DMS153 treated with DMSO at 0.1 percent for 48 hours (cell line): ENCODE measurements at regions not wholly inside any gene's neighbourhood (a gene's known extent, or its start where the extent isn't known, plus 50 kb on each side); places are given as distances from the start of the nearest gene placed in this dataset.

ENCODE experiments used
- DNase-seq: peaks from one replicate; lab custom pipeline; 2025; ENCODE audit not compliant: unreplicated experiment; lab: John Stamatoyannopoulos, UW

DNA sequence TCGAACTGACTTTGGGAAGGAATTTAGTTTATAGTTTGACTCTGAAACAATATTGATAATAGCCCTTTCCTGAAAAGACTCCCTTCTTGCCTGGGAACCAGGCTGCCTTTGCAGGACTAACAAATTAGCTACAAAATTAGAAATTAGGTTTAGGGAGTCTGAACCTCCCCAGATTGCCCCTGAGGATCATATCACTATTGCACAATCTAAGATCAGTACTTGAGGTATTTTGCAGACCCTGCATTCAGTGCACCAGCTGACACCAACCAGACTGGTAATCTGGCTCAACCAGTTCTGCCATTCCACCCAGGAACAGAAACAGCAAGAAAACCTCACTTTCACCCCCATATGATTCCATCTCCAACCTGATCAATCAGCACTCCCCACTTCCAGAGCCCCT lies 131.8 kb upstream of the GALNT5 start:
- no peak for DNase-seq

DNA sequence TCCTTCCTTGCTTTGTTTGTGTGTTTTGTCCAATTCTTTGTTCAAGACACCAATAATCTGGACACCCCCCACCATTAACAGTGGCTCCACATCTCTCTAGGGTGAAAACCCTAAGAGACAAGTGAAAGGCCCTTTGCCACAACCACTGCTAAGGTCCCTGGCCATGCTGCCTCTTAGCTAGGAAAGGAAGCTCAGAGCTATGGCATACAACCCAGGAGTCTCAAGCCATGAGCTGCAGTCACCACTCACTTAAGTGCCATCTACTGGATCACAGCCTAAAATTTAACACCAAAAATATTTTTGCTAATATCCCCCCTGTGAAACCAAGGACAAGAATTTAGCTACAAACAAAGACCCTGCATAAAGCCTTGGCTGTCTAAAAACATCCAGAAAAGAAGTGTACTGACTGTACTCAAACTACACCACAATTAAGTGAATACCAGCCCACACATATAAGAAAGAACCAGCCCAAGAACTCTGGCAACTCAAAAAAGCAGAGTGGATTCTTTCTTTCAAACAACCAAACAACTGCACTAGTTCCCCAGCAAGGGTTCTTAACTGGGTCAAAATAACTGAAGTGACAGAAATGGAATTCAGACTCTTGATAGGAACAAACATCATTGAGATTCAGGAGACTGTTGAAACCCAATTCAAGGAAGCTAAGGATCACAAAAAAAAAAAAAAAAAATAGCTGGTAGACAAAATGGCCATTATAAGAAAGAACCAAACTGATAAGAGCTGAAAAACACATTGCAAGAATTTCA lies 130.1 kb upstream of the GALNT5 start:
- DNase-seq, result no peak

DNA sequence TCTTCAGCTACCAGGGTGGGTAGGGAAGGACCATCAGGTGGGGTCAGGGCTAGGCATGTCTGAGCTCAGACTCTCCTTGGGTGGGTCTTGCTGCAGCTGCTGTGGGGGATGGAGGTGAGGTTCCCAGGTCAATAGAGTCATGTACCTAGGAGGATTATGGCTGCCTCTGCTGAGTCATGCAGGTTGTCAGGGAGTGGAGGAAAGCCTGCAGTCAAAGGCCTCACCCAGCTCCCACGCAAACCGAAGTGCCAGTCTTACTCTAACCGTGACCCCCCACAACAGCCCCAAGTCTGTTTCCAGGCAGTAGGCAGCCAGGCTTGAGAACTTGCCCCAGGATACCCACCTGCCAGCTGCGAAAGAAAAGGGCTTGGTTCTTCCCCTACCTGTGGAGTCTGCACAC lies 113.6 kb upstream of the GALNT5 start:
- DNase-seq, result no peak

DNA sequence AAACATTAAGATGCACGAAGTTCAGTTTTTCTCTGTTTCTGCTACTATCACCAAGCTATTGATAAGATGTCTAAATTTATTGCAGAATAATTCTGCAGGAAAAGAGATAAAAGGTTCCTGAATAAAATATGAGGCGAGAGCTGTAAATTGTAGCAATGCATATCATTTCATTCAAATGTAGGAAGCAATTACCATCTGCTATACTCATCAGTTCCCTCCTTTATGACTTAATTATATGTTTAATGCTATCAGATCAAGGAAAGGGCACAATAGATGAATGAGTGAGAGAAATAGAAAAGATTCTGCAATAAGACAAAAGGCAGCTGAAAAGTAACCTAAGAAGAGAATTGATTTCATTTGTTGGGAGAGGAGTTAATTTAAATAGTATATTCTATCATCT lies 108.2 kb upstream of the GALNT5 start:
- no peak for DNase-seq

DNA sequence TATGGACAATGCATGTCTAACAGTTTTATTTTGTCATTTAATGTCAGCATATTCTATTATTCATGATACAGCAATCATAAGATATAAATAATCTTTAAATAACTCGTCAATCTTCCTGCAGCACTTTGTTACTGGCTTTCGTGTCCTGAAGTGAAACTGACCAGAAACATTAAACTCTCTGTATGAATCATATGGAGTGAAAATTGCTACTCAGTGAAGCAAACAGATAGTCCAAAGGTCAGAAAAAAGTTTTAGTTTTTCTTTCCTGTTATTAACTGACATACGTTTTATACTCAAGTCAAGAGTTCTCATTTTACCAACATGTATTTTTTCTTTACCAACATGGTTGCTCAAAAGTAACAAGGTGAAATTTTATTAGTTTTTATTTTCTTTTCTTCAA lies 106.8 kb upstream of the GALNT5 start:
- DNase-seq, result no peak

DNA sequence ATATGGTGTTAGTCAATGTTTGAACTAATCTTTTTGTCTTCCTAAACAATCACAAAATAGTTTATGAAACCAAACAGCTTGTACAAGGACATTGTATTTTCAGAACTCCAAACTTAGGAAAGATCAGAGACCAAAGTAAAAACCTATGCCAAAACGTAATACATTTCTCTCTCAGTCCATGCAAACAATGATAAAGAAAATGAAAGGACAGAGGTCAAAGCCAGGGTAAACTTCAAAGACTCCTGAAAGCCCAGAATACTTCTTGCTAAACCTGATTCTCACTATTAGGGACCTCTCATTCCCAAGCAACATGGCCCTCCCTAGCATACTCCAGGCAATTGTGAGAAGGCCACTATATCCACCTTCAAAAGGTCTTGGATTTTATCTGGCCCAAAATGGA lies 105.1 kb upstream of the GALNT5 start:
- no peak for DNase-seq

DNA sequence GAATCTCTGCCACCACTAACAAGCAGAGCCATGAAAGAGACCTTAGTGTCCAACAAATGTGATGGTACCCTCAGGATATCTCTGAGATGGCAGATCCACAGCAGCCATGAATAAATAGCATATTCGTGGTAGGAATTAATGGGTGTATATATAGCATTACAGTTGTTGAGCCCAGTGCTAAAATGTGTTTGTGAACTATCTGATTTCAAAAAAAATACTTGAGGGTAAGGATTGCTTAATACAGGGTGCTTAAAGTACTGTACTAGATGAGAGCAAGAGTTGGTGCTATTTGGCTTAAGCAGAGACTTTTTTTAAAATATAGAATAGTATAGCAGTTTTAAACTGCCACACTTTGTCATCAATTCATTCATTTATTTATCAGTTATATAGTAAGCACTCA lies 101.5 kb upstream of the GALNT5 start:
- DNase-seq, result no peak

DNA sequence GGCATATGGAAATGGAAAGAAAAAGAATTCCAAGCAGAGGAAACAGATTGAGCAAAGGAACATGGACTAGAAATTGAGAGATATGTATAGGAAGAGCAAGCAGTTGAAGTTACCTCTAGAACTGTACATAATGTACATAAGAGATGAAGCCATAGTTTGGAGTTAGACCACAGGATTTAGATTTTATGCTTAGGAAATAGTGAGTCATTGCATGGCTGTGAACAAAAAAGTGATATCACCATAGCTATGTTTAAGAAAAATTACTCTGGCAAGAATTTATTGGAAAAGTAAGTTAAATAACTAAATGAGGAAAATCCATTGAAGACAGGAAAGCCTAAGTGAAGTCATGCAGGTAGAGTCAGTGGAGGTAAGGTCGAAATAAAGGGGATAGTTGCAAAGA lies 99.4 kb upstream of the GALNT5 start:
- no peak for DNase-seq

DNA sequence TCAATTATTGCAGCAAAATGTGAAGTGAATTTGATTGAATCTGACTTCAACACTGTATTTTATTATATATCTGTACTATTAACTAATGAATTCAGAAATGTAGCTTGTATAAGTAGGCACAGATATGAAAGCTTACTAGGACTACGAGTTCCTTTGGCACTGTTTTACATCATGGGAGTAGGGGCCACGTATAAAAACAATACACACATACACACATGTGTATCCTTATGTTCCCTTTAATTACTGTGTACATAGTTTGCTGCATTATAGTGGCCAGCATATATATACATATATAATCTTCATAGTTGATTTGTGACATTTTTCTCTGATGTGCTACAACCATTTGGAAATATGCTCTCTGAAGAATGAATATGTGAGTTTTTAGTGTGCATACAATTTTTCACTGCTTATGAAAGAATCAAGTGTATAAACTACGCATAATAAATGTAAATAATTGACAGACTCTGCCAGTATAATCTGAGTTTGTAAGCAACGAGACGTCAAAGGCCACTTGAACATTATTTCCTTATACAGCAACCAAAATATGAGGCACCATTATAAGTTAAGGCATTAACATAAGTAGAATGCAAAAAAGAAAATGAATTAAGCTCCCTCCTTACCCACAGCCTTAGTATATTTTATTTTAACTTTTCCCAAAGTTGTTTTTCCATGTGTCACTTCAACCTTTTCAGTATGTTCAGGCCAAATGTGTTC lies 98.1 kb upstream of the GALNT5 start:
- no peak for DNase-seq

DNA sequence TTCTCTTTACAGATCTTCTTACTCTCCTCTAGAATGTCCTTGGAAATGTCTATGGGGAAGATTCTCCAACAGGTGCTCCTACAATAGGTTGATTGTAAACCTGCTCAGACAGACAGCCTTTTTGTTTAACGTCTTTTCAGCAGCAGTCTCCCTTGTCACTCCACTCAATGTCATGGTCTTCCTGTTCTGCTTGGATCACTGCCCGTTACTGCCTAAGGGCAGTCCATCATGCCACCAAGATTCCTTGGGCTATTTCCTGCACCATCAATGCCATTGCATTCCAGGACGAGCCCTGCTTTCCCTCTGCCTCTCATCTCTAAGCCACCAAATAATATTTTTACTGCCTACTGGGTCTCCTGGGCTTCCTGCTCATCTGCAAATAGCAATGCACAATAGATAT lies 97.4 kb upstream of the GALNT5 start:
- DNase-seq, result no peak

DNA sequence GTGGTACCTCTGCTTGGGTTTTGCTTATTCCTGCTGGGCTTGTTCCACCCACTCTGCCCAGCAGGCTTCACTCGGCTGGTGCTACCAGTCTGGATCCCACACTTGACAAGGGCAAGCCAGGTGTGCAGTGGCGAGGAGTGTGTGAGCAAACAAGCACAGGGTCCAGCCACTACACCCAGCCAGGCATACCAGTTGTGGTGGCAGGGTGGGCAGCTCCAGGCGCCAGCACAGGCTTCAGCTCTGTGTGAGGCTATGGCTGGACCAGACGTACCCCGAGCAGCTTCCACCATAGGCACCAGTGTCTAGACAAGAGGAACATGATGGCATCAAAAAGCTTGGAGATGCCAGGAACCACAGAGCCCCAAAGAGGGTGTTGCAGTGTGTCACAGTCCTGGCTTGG lies 93.1 kb upstream of the GALNT5 start:
- no peak for DNase-seq

DNA sequence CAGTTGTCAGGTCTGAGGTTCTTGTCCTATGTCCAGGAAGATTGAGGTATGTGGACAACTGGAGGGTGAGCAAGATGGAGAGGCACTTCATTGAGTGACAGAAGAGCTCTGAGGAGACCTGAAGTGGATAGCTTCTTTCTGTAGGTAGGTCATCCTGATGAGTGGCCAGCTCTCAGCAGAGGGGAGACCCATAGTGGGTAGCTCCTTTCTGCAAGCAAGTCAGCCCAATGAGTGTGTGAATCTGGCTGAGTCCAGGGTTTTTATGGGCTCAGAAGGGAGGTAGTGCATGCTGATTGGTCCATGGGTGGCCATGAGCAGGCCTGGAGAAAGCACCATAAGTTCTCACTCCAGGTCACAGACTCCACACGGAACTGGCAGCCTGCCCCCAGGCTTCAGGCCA lies 92.6 kb upstream of the GALNT5 start:
- DNase-seq, result no peak

DNA sequence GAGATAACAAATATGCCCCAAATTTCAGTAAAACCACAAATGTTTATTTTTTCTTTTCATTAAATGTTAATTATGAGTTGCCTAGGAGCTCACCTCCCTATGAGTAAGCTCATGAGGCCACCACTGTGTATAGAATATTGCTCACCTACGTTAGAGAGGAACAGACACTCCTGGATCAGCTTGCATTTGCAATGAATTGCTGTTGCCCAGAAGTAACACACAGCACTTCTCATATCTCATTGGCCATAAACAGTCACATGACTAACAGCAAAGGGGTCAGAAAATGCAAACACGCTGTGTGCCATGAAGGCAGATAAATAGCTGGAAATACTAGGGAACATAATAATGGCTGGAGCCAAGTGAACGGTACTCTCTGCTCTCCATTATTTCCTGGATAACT lies 89.0 kb upstream of the GALNT5 start:
- DNase-seq, result no peak

DNA sequence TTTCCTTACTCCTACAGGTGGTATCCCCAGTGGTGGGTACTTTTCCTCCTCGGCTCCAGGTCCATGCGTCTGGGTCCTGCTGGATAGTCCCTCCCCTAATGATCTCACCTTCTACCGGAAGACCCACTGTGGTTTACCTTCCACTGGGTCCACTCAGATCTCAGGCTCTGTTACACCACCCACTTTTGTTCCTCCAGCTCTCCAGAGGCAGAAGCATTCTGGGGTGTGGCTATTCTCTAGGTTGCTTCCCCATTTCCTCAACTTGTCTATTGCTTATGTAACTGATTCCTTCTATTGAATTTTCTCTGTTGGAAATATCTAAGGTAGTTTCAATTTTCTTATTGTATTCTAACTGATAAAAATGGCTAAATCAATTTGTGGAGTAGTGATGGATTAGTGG lies 87.6 kb upstream of the GALNT5 start:
- no peak for DNase-seq

DNA sequence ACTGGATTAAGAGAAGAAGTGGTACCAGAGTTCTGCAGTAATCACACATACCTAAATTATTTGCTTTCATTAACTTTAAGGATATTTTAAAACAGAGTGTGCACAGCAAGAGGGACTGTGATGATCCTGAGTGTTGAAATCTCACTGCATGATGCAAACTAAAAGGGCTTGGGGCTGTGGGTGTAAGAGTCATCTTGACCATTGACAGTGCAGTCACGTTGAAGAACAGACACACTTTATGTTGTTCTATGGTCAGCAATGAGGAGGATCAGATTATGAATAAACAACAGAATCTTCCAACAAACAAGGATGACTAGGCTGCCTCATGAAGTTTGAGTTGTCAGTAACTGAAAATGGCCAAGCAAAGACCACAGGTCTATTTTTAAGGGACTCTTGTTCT lies 87.2 kb upstream of the GALNT5 start:
- no peak for DNase-seq

DNA sequence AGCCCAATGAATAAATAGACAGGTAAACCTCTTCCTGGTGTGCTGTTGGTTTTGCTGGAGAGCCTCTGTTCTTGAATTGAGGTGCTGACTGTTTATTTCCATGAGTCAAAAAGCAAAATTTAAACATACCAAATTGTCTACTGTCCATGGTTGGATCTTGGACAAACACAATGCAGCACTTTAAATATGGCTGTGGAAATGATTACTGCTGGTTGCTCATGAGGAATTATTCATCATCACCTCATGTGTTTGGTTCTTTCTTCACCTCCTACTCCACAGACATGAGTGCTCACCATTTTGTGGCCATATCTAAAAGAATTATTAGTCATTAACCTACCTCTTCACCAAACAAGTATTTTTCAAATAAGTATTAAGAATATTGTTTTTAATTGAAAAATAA lies 85.3 kb upstream of the GALNT5 start:
- no peak for DNase-seq

DNA sequence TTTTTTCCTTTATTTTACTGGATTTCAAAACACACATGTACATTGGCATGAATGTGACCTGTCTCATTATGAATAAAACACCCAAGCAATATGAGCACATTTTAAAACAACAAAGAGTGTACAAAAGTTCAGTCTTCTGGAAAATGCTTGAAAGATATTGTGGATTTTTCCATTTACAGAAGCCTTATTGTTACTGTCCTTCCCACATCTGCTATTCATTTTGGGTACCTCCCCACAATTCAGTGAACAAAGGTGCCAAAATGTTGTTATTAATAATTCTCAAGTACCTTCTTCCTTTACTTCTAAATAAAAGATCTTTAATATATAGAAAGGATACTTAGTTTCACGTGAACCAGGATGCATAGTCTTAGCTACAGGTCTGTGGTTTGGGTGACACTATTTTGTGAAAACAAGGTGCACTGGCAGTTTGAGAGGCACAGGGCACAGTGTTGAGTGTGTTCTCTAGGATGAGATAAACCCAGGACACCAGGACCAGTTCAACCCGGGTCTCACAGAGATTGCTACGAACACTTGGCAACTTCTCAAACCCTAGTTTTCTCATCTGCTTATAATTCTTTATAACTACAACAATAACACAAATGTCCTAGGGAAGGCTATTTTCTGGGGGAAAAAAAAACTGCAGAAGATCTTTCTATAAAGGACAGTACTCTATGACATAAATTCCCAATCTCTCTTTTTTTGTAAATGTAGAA lies 84.5 kb upstream of the GALNT5 start:
- DNase-seq, result no peak

DNA sequence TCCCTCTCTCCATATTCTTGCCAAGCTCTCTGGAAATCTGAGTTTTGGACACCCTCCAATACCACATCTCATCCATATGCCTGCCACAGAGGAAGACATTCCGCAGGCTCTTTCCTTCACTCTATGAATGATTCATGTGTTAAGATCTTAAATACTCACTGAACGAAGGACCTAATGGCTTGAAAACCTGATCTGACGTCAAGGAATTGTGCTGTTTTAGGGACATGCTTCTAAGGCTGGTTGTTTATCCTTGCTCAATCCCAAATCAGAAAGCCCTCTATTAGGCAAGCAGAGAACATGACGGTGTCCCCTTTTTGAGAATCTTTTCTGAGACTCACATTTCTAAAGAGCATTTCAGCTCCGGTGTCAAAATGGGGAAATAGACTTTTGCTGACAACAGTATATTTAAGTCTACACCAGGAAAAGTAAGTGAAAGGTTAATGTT lies 83.7 kb upstream of the GALNT5 start:
- no peak for DNase-seq

DNA sequence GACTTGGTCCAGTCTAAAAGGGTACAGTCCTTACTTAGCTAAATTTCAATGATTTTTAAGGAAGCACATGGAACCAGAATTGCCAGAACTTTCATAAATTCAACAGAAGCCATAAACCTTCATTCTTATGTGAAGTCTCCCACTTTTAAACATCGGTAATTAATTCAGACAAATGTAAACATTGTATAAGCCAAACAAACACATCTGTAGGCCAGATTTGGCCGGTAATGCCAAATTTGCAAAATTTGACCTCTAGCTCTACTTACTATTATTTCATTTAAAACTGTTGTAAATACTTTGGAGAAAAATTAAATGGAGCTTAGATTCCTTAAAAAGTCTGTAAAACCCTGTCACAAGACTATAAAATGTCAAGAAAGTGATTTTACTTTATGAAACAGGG lies 83.2 kb upstream of the GALNT5 start:
- no peak for DNase-seq

DNA sequence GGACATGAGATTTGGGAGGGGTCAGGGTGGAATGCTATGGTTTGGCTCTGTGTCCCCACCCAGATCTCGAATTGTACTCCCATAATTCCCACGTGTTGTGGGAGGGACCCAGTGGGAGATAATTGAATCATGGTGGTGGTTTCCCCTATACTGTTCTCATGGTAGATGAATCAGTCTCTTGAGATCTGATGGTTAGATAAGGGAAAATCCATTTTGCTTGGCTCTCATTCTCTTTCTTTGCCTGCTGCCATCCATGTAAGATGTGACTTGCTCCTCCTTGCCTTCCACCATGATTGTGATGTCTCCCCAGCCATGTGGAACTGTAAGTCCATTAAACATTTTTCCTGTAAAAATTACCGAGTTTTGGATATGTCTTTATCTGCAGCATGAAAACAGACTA lies 80.9 kb upstream of the GALNT5 start:
- DNase-seq, result no peak

DNA sequence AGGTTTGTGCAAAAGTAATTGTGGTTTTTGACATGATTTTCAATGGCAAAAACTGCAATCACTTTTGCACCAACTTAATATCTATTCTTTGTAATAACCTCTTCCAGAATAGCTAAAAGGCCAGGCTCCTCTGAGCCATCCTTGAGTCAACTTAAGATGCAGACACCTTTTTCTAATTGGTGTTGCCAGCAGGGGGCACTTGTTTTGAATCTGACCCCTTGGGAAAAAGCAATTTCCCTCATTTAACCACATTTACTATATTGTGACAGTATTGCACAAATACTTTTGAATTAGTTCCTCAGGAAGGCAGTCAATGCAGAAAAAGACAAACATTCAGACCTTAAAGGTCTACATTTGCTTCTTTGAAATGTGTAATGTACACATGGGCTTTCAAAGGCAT lies 78.6 kb upstream of the GALNT5 start:
- no peak for DNase-seq
